Ovary (tissue), 7 donors: ENCODE measurements at regions not wholly inside any gene's neighbourhood (a gene's known extent, or its start where the extent isn't known, plus 50 kb on each side); places are given as distances from the start of the nearest gene placed in this dataset.

Experiments used
- DNase-seq, 5 donors: peaks; one replicate each; pipeline ENCODE4 v3.0.0-alpha.2; 2019 to 2020
- H3K27ac ChIP-seq, 2 donors: fragments of 200-600 bp; one replicate each; pipeline versions ENCODE4 v1.5.1 to v1.8.0; 2019 to 2022
- H3K27me3 ChIP-seq: fragments of 200-600 bp; one replicate; pipeline ENCODE4 v1.8.0; 2022
- H3K36me3 ChIP-seq: fragments of 200-600 bp; sonication (generic); one replicate; pipeline ENCODE4 v1.5.1; 2019
- H3K4me1 ChIP-seq: one replicate; pipeline ENCODE4 v1.8.1; 2013; ENCODE audit warnings: mild to moderate bottlenecking, moderate library complexity; ENCODE audit not compliant: insufficient read depth
- H3K4me3 ChIP-seq: fragments of 200-600 bp; sonication (generic); one replicate; pipeline ENCODE4 v1.5.1; 2017
- H3K9me3 ChIP-seq, 2 donors: fragments of 200-600 bp in 1 of 2; sonication (generic) in 1 of 2; one replicate each; pipeline versions ENCODE4 v1.5.1 to v1.8.1; 2013 to 2019; ENCODE audit warnings: mild to moderate bottlenecking in 1 of 2, moderate library complexity in 1 of 2
- CTCF ChIP-seq, 3 donors: fragments of 450-650 bp in 2 of 3; fragments of 200-600 bp in 1 of 3; IDR thresholded peaks; one replicate each; pipeline versions ENCODE4 v1.5.1 to v1.8.0; 2016 to 2022; ENCODE audit warnings: antibody characterized with exemption in 3 of 3, mild to moderate bottlenecking in 1 of 3
- EP300 ChIP-seq: sonication (generic); formaldehyde crosslinking; IDR thresholded peaks from one replicate; pipeline ENCODE4 v1.6.1; 2017; ENCODE audit warnings: antibody characterized with exemption
- POLR2A ChIP-seq: fragments of 450-650 bp; IDR thresholded peaks from one replicate; pipeline ENCODE4 v1.6.1; 2017; ENCODE audit warnings: antibody characterized with exemption, mild to moderate bottlenecking, moderate library complexity
- WGBS, 3 donors: extraction: QIAGEN DNeasy Blood & Tissue Kit in 1 of 3; methylation state at CpG; one replicate each; pipeline versions ENCODE4 v1.1.5 to v1.1.7; 2013 to 2017; 5-methylcytosine and 5-hydroxymethylcytosine counted together
- intact Hi-C, 4 donors: fragments of 100-400 bp; cut with DNase I; formaldehyde crosslinking; loops; one replicate each; pipeline versions ENCODE4 v1.11.0 to v1.15.1; 2022 to 2023
- donor health status: DM: no; HTN: no; CAD: no; lungs with moderate emphysema.
- donor health status: DM: no; HTN: no; CAD: no.
- donor health status: Bipolar disorder and iron deficiency.
- donor health status: DM: no; HTN: no; CAD: no.
- donor health status: DM: yes; HTN: yes; CAD: no.

GRCh38 chr14:71739273-71739990, 192.8 kb upstream of the RGS6 start:
- 93 to 96% (median 95%) methylated on average over 5 of the region's 5 CpGs for WGBS, 3 donors
- Histone ChIP-seq H3K27me3 (no peaks in the 10 kb centered on the region), H3K4me1 (no peaks in the 10 kb centered on the region), H3K36me3 (no peaks in the 10 kb centered on the region), H3K27ac (no peak overlapping the region), H3K4me3 (no peak overlapping the region), H3K9me3 (no peaks in the 10 kb centered on the region)
- intact Hi-C loops = no loop called here
- DNase-seq = no peak
- TF ChIP-seq CTCF (IDR thresholded peaks at IDR 0.05) (no peak), POLR2A (no peak), EP300 (no peak)

GRCh38 chr14:71741241-71741640, 191.0 kb upstream of the RGS6 start:
- intact Hi-C loops = no loop called here
- no peak for DNase-seq
- H3K9me3 ChIP-seq = no peaks in the 10 kb centered on the region
- no peaks in the 10 kb centered on the region for H3K36me3 ChIP-seq
- TF ChIP-seq CTCF (IDR thresholded peaks at IDR 0.05) (no peak), EP300 (no peak), POLR2A (no peak)
- H3K27ac ChIP-seq = no peak overlapping the region
- no peak overlapping the region for H3K4me3 ChIP-seq
- H3K27me3 ChIP-seq = no peaks in the 10 kb centered on the region
- H3K4me1 ChIP-seq = no peaks in the 10 kb centered on the region
- 55 to 68% (median 56%) methylated on average over 5 of the region's 5 CpGs for WGBS, 3 donors

GRCh38 chr14:71742485-71742884, 189.7 kb upstream of the RGS6 start:
- intact Hi-C loops = no loop called here
- Histone ChIP-seq H3K36me3 (no peaks in the 10 kb centered on the region), H3K27ac (no peak overlapping the region), H3K4me3 (no peak overlapping the region), H3K4me1 (no peaks in the 10 kb centered on the region), H3K9me3 (no peaks in the 10 kb centered on the region), H3K27me3 (no peaks in the 10 kb centered on the region)
- TF ChIP-seq EP300 = no peak
- TF ChIP-seq POLR2A = no peak
- TF ChIP-seq CTCF (IDR thresholded peaks at IDR 0.05) = no peak
- 89 to 96% (median 94%) methylated on average over 6 of the region's 6 CpGs for WGBS, 3 donors
- no peak for DNase-seq

GRCh38 chr14:71745072-71745471, 187.2 kb upstream of the RGS6 start:
- Histone ChIP-seq H3K27me3 (no peaks in the 10 kb centered on the region), H3K4me3 (no peak overlapping the region), H3K9me3 (no peaks in the 10 kb centered on the region), H3K4me1 (no peaks in the 10 kb centered on the region), H3K36me3 (no peaks in the 10 kb centered on the region), H3K27ac (no peak overlapping the region)
- intact Hi-C loops = no loop called here
- WGBS, 3 donors = 70 to 73% (median 71%) methylated on average over 7 of the region's 7 CpGs
- no peak for TF ChIP-seq CTCF (IDR thresholded peaks at IDR 0.05)
- no peak for TF ChIP-seq EP300
- TF ChIP-seq POLR2A = no peak
- no peak for DNase-seq
